Putamen (tissue), 1 donor: ENCODE measurements at regions not wholly inside any gene's neighbourhood (a gene's known extent, or its start where the extent isn't known, plus 50 kb on each side); places are given as distances from the start of the nearest gene placed in this dataset.
"Not testable (repeated sequence)": the region's sequence is repeated elsewhere in the genome, so short reads cannot be mapped to it uniquely, and the experiment has no call there.

Experiments used
- DNase-seq: peaks from one replicate; pipeline ENCODE4 v3.0.0-alpha.2; 2016; ENCODE audit warnings: low spot score

DNA sequence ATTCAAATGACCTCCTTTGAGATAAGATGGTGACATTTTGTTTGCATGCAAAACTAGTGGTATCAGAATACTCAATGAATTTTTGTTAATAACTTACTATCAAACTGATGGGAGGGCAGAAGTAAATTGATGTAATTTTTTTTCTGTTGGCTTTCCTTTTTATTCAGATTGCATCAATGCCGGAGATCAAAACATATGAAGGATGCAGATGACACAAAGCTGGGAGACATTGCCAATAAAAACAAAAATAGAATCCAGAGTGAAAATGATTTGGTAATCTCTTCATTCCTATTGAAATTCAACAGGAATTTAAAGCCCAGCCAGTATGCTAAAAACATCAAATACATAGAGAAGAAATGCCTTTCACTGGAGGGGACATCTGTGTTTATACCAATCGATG, 1655.3 kb upstream of the C9orf72 start:
- DNase-seq = no peak

DNA sequence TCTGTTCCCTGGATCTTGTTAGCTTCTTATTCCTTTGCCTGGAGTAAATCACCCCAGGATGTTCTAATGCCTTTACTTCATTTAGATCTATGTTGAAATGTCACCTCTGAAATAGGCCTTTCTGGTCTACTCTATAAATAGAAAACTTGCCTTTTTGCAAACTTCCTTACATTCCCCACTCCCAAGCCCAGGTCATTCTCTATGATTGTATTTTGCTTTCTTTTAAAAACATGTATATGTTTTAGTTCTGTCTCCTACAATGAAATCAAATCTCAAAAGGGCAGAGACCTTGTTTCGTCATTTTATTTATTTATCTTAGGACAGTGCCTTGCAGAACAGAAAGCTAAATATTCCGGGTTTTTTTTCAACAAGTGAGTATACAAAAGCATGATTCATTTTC, 1657.7 kb upstream of the C9orf72 start:
- DNase-seq = no peak

DNA sequence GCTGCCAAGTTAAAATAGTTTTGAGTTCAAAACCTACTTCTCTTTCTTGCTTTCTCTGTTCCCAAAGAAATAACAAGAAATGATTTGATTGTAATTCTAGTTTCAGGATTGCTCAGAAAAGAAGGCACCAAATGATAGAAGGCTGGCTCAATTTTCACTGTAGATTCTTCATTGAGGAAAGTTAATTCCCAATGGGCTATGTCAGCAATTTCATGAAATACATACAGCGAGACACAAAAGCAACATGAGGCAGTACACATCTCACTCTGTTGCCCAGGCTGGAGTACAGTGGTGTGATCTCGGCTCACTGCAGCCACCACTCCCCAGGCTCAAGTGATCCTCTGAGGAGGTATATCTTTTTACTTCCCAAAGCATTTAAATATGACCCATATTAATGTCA, 1659.9 kb upstream of the C9orf72 start:
- DNase-seq = no peak

DNA sequence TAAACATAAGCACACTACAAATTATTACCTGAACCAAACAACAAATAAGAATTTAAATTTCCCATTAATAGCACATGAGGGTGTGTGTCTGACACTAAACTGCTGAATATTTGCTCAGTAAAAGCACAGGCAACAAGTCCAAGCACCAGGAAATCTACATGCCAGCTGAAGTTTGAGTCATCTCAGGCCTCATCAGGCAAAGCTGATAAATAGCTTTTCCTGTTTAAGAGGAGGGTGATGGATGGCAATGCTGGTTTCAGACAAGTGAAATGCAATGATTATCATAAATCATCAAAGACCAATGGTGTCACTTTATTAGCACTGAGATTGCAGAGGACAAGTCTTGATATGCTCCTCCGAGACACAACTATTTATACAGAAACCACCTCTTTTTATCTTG, 1668.0 kb upstream of the C9orf72 start:
- no peak for DNase-seq

DNA sequence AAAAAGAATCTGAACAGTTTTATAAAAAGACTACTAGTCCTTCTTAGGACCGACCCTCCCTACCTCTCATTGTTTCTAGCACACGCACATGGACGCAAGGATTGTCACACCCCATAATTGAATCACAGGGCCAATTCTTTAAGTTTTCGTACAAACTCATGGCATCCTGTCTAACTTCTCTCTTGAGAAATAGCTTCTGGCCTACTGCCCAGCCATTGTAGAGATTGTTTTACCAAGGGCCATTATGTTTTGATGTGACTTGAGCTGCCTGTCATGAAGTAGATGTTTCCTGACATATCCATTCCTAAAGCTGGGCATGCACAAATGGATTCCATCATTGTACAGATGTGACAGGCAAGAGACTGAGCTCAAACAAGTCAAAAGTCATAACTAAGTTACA, 1672.1 kb upstream of the C9orf72 start:
- no peak for DNase-seq

DNA sequence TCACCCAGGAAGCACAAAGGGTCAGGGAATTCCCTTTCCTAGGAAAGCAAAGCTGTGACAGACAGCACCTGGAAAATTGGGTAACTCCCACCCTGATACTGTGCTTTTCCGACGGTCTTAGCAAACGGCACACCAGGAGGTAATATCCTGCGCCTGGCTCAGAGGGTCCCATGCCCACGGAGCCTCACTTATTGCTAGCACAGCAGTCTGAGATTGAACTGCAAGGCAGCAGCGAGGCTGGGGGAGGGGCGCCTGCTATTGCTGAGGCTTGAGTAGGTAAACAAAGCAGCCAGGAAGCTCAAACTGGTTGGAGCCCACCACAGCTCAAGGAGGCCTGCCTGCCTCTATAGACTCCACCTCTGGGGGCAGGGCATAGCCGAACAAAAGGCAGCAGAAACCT, 1697.1 kb upstream of the C9orf72 start:
- DNase-seq = not testable (repeated sequence)

DNA sequence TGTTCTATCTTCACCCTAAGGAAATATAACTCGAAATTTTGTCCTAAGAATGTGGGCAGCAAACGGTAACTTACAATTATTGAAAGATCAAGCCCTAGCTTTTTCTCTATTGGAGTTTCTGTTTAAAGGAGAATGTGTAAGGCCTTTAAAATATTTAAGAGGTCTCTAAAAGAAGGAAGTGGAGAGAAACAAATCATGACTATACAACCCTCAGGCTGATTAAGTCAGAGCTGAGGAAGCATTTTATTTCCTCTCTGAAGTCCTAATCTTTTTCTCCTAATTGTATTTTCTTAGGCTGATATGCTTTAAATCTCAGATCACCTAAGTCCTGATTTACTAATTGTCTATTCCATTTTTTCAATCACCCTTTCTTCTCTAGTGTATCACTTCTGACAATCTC, 1708.8 kb upstream of the C9orf72 start:
- DNase-seq = no peak

DNA sequence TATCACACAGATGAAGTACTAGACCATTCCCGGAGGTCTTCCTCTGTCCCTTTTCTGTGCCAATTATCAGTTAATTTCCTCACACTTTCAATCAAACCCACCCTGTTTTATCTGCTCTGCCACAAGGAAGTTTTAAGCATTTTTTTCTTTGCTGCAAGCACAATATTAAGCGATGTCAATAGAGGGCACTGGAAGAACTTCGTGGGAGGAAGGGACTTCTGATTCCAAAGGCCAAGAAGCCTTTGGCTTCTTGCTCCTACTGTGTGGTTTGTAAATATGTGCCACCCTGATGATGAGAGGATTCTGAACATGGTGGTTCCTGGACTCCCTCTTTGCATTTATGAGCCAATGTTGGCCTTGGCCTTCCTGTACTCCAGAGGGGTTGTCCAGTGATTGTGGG, 1712.5 kb upstream of the C9orf72 start:
- DNase-seq = no peak

DNA sequence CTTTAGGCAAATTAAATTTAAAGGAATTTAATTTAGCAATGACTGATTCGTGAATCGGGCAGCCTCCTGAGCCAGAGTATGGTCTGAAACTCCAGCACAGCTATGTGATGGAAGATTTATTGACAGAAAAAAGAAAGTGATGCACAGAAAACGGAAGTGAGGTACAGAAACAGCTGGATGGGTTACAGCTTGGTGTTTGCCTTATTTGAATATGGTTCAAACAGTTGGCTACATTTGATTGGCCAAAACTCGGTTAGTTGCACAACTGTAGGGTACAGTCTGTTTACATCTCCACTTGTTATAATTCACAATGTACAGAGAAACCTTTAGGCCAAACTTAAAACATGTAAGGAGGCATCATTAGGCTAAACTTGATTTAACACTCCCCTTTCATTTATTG, 1716.1 kb upstream of the C9orf72 start:
- DNase-seq = no peak

DNA sequence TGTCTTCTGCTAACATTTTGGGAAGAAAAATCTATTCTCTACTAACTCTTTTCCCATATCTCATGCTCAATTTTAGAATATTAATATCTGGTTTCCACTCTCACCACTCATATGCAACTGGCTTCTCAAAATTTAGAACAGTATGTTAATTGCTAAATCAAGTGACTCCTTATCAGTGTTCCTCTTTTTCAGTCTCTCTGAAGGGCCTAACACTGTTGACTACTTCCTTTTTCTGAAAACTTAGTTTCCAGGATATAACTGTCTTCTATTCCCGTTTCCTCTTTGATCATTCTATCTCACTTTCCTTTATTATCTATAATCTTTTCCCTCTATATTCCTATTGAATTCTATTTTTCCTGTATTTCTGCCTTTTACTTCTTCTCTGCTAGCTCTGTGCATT, 1717.2 kb upstream of the C9orf72 start:
- DNase-seq = no peak

DNA sequence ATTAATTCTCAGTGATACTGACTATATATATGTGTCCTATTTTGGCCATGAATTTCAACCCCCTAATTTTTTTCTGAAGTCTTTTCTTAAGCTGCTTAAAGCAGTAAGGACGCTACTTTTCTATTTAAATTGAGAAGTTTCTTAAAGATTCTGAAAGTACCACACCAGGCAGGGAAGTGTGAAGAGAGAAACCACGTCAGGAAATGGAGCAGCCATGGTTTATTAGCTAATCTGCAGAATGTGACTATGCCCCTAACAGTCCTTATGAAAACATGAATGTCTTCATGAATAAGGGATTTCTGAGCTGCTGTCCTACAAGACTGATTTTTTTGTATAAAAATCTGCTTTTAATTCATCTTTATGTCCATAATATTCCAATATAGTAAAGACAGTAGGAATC, 1724.3 kb upstream of the C9orf72 start:
- no peak for DNase-seq

DNA sequence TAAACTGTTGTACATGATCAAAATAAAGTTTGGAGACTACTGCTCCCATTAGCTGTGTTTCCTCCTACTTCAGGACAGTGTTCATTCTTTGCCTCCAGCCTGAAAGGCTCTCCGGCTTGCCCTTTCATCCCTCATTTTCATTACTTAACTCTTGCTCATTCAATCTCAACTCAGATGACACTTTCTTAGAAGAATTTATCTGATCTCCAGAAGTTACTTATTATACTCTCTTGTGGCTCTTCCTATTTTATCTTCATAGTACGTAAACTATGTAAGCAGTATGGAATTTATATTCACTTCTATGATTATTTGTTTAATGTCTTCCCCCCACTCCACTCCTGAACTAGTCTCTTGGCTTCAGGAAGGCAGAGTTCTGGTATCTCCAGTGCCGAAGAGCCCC, 1737.9 kb upstream of the C9orf72 start:
- no peak for DNase-seq

DNA sequence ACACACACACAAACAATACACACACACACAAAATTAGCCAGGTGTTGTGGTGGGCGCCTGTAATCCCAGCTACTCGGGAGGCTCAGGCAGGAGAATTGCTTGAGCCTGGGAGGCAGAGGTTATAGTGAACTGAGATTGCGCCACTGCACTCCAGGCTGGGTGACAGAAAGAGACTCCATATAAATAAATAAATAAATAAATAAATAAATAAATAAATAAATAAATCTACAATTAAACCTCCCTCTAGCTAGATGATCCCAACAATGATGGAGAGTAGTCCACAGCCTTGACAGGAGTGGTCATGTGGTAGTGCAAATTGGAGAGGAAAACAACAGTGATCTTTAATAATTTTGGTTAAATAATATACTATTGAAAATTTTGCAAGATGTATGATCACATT, 1739.0 kb upstream of the C9orf72 start:
- no peak for DNase-seq

DNA sequence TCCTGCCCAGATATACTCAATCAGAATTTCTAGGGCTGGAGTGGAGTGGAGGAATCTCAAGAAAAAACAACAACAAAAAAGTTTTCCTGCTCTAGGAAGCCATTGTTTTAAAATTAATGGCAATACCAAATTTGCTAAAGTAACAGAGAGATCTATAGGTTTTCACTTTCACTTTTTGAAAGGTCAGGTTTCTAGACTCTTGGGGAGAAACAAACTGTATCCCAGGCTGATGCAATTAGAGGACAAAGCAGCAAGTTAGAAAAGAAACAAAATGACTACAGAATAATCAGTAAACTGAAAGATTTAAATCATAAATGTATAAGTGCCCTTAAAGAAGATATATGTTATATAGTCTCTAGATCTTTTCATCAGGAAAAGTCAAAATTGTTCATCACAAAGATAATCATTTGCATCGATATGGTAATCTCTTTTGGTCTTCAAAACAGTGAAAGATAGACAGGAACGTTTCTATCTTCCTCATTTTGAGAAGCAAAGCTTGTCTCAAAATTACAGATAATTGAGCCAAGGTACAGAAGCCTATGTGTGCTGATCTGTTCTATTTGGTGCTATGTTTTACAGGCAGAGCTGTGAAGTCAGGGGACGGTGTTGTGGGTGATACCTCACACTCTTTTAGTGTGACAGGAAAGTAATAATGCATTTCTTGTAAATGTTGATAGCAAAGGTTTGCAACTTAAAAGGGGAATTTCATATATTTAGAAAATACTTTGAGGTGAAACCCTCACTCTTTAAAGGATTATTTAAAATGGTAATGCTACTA, 1746.6 kb upstream of the C9orf72 start:
- DNase-seq = no peak

DNA sequence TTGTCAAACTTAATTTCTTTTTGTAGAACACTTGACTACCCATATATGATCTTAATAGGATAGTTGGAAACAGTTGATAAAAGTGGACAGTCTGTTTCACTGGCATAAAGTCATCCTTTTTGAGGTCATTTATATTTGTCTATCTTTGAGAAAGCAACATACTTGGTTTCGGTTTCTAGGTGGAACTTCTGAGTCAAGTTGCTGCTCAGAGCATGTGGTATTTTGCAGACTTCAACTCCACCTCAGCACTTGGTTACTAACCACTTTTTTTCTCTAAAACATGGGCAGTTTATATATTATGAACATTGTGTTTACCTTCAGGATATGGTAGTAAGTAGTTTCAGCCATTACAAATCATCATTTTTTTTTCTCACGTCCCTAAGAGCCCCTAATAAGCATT, 1749.0 kb upstream of the C9orf72 start:
- DNase-seq = no peak

DNA sequence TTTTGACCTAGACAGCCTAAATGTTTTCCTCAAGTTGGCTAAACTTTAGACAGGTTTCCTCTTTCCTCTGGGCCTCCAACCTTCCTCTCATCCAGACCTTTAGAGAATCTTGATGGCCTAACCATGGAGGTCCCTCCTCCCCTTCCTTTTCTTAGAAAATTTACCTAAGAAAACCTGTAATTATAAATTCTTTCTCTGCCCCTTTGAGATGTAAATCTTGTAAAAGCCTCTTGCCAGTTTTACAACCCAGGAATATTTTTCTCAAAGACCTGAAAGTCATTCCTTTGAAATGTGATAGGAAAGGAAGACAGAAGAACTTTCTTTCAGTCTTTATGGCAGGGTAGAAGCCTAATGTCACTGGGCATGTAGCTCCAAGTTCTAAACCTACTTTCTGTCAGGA, 1752.6 kb upstream of the C9orf72 start:
- DNase-seq = no peak

DNA sequence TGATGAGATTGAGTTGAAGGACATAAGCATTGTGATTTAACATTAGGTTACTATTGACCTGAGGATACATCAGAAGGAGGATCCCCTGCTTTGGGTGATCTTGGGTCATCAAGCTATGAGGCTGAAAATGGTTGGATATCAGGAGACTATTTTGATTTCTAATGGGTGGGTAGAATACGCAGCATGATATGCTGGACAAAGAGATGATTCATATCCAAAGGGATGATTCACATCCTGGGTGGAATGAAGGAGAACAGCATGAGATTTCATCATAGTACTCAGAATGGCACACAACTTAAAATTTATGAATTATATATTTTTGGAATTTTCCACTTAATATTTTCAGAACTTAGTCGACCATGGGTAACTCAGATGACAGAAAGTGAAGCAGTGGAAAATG, 1759.5 kb upstream of the C9orf72 start:
- DNase-seq = no peak

DNA sequence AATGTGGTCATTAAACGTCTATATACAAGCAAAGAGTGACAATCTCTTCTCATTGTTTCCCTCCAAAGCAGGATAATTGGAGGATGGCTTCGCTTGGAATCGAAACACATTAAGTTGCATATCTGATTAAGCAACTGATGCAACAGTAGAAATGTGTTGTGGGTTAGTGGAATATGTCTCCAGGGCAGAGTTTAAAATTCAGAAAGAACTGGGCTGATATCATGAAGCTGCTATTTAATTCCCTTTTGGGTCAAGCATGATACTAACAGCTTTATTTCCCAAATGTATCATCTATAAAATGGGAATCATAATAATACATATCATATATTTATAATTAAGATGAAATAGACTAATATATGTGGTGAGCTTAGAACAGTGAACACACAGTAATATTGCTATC, 1763.0 kb upstream of the C9orf72 start:
- DNase-seq = no peak

DNA sequence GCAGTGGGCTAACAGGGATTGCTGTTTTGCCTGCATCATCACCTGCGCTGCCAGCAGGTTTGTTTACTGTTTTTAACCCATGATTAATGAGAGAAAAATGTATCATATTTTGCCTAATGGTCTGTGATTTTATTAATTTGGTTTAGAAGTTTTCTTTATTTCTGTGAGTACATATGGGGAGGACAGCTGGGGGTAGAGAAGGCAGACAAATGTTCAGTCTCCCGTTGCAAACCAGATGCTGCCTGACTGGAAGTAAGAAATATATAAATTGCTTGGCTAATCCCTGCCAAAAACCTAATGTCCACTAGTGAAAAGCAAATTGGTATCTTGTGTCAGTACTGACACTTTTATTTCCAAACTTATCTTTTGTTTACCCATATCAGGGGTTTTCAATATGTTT, 1766.1 kb upstream of the C9orf72 start:
- no peak for DNase-seq

DNA sequence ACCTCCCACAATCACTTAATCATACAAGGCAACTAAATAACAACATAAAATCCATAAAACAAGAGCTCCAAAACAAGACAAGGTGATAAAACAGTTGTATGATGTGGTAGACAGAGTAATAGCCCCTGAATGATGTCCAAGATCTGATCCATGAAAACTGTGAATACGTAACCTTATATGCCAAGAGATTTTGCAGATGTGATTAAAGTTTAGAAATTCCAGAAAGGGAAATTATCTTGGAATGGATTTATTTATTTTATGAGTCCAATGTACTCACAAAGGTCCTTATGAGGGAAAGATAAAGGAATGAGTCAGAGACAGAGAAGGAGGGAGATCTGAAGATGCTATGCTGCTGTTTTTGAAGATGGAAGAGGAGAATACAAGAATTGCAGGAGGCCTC, 1775.7 kb upstream of the C9orf72 start:
- no peak for DNase-seq

DNA sequence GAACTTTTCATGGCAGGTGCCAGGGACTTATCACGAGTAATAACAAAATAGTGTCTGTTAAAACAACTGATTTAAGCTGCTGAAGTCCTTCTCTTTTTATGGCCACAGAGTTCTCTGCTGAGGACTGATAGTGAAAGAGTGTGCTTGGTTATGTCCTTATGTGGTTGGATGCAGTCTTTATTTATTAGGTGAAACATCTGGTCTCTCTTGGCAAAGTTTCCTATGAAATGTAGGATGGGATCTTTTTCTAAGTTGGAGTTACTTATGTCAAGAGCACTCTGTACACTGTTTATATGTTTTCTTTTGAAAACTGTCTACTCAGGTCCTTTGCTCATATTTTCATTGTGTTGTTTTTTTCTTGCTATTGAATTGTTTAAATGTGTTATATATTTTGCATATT, 1816.1 kb upstream of the C9orf72 start:
- no peak for DNase-seq

DNA sequence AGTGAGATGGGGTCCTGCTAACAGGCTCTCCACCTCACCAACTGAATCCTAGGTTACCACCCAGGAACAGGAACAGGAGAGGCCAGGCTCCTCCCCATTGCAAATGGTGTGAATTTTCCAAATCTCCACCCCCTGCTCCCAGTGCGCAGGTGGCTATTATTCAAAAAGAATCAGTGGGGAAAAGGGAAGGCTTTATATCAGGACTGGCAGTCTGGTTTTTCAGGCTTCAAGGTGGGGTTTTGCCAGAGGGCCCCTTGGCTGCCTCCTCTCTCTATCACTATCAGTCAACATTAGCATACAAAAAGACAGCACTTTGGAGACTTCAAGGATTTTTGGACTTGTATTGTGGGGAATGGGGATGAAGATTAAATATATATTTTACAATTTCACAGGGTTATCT, 1817.6 kb upstream of the C9orf72 start:
- no peak for DNase-seq

DNA sequence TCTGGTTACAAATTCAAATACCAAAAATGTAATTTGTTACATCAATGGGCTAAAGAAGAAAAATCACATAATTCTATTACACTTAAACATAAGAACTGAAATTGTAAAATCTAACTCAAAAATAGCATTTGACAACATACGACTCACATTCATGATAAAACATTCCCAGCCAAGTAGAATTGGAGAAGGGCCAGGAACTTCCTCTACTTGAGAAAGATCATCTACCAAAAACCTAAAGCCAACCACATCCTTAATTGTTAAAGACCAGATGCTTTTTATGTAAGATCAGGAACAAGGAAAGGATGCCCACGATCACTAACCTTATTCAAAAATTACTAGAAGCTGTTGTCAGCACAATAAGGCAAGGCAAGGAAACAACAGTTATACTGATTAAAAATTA, 1819.8 kb upstream of the C9orf72 start:
- no peak for DNase-seq

DNA sequence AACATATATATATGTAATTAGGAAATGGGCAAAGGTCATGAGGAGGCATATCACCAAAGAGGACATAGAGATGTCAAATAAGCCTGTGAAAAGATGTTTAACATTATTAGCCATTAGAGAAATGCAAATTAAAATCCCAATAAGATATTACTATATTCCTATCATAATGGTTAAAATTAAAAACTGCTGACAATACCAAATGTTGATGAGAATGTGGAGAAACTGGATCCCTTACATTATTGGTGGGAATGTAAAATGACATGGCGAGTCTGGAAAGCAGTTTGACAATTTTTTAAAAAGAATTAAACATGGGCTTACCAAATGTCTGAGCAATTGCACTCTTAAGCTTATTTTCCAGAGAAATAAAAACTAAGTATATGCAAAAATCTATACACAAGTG, 1821.6 kb upstream of the C9orf72 start:
- no peak for DNase-seq

DNA sequence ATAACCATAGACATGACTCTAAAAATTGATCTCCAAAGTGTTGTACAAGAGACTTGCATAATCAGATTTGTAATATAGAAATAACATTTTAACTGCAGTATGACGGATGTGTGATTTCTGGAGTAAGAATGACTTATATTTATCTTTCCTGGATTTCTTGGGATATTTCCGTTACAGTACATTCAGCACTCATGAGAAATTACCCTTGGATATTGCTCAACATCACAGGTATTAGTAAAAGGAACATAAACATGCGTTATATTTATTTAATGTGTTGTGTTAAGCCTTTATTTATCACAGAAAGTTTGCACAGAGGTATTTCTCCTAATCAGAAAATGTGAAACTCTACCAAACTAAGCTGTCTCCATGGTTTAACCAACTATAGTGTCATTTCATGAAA, 1823.9 kb upstream of the C9orf72 start:
- no peak for DNase-seq
